ENCODE measurements at regions not wholly inside any gene's neighbourhood (a gene's known extent, or its start where the extent isn't known, plus 50 kb on each side); places are given as distances from the start of the nearest gene placed in this dataset.

DNA sequence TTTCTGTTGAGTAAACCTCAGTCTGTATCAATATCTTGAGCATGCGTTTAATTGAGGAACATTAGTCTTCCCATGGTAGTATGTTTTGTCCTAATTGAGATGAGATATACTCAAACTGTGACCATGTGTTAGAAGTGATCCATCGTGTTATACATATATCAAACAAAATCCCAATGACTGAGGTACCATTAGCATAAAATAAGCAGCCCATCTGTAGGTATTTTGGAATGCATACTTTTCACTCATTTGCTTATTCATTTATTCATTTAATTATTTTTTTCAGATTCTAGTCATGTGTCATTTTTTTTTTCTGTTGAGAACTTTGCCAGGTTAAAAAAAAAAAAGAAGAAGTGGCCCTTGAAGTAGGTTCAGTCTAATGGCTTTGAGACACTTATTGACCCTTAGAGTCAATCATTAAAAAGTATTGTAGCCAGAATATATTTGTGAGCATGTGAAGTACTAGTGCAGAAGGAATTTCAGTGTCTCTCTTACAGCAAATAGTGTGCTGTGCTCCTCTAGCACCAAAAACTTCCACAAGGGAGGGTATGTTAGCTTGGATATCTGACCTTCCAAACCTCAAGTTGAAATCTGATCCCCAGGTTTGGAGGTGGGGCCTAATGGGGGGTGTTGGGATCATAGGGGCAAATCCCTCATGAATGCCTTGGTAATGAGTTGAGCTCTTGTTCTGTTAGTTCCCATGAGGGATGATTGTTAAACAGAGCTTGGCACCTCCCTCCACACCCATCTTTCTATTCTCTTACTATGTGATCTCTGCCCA is 130.8 kb upstream of the NPY2R start:
- intact Hi-C loops (cut with DNase I), result no loop called here
- TF ChIP-seq, protein P1, sequence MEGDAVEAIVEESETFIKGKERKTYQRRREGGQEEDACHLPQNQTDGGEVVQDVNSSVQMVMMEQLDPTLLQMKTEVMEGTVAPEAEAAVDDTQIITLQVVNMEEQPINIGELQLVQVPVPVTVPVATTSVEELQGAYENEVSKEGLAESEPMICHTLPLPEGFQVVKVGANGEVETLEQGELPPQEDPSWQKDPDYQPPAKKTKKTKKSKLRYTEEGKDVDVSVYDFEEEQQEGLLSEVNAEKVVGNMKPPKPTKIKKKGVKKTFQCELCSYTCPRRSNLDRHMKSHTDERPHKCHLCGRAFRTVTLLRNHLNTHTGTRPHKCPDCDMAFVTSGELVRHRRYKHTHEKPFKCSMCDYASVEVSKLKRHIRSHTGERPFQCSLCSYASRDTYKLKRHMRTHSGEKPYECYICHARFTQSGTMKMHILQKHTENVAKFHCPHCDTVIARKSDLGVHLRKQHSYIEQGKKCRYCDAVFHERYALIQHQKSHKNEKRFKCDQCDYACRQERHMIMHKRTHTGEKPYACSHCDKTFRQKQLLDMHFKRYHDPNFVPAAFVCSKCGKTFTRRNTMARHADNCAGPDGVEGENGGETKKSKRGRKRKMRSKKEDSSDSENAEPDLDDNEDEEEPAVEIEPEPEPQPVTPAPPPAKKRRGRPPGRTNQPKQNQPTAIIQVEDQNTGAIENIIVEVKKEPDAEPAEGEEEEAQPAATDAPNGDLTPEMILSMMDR (IDR thresholded peaks at IDR 0.05), result no peak
- Histone ChIP-seq H3K4me1 (no peaks in the 10 kb centered on the region), H3K4me3 (no peak overlapping the region), H3K9me3 (no peaks in the 10 kb centered on the region), H3K36me3 (no peaks in the 10 kb centered on the region), H3K27ac (no peak overlapping the region), H3K27me3 (peaks cover 0 to 7% (median 0%) of the 10 kb centered on the region in 7 donors)
- no peak for DNase-seq
- no peak for ATAC-seq
- 85 to 92% methylated on average over 2 of the region's 2 CpGs for WGBS, 2 donors

GRCh38 chr4:155079871-155080270 is 128.6 kb upstream of the NPY2R start:
- H3K4me1 ChIP-seq, result no peaks in the 10 kb centered on the region
- H3K4me3 ChIP-seq, result no peak overlapping the region
- ATAC-seq (no peak), DNase-seq (no peak)
- H3K27me3 ChIP-seq, result peaks cover 0 to 7% (median 0%) of the 10 kb centered on the region in 7 donors
- no peaks in the 10 kb centered on the region for H3K9me3 ChIP-seq
- intact Hi-C loops (cut with DNase I), result no loop called here
- H3K36me3 ChIP-seq, result no peaks in the 10 kb centered on the region
- no peak overlapping the region for H3K27ac ChIP-seq
- TF ChIP-seq, protein P1 (IDR thresholded peaks at IDR 0.05), result no peak

DNA sequence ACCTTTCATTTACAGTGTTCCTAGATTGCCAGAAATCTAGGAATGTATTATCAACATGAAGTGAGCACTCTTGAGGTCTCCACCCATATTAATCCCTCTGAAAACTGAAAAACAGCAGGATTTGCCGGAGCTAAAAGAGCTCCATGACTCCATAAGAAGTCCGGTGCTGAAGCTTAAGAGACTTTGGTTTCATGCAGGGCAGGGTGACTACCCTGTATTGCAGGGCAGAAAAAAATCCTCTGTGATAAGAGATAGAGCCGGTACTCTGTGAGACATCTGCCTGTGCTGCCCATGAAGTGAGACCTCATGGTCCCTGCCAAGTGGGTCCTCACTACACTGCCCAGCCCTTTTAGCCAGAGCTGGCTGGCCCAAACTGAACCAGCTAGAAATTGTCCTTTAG is 127.2 kb upstream of the NPY2R start:
- ATAC-seq (no peak), DNase-seq (no peak)
- intact Hi-C loops (cut with DNase I), result no loop called here
- WGBS, 2 donors, result 68 to 72% methylated on average over 3 of the region's 3 CpGs
- peaks cover 0 to 7% (median 0%) of the 10 kb centered on the region in 7 donors for H3K27me3 ChIP-seq
- no peak overlapping the region for H3K27ac ChIP-seq
- TF ChIP-seq, protein P1 (IDR thresholded peaks at IDR 0.05), result no peak
- H3K36me3 ChIP-seq, result no peaks in the 10 kb centered on the region
- no peaks in the 10 kb centered on the region for H3K9me3 ChIP-seq
- no peak overlapping the region for H3K4me3 ChIP-seq
- H3K4me1 ChIP-seq, result no peaks in the 10 kb centered on the region

- DNase-seq (no peak), ATAC-seq (no peak)
- WGBS, 2 donors, result 40 to 55% methylated on average over 3 of the region's 3 CpGs
- no peaks in the 10 kb centered on the region for H3K4me1 ChIP-seq
- intact Hi-C loops (cut with DNase I), result no loop called here
- H3K36me3 ChIP-seq, result no peaks in the 10 kb centered on the region
- TF ChIP-seq, protein P1 (IDR thresholded peaks at IDR 0.05), result no peak
- no peak overlapping the region for H3K4me3 ChIP-seq
- H3K9me3 ChIP-seq, result no peaks in the 10 kb centered on the region
- H3K27ac ChIP-seq, result no peak overlapping the region
- H3K27me3 ChIP-seq, result peaks cover 0 to 7% (median 0%) of the 10 kb centered on the region in 7 donors
Measured at GRCh38 chr4:155085843-155086530, 122.4 kb upstream of the NPY2R start.
